ENCODE measurements at regions not wholly inside any gene's neighbourhood (a gene's known extent, or its start where the extent isn't known, plus 50 kb on each side); places are given as distances from the start of the nearest gene placed in this dataset.
"Not testable (repeated sequence)": the region's sequence is repeated elsewhere in the genome, so short reads cannot be mapped to it uniquely, and the experiment has no call there.

DNA sequence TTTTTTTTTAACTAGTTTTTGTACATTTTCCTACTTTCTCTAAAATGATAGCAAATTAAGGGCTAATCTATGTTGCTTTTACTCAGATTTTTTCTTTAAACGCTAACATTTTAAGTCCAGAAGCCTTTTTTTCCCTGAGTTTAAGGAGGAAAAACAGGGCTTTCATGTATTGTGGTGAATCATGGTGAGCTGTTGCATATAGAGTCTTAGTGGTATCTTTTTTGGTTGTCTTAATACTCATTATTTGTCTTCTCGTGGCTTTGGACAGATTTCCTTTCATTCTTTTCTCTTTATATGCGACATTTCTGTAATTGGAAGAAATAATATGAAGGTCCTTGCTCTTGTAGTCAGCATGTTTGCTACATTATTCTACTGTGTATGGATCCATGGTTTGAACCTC lies 1015.6 kb downstream of the PLA2G4A start:
- no peak overlapping the region for H2AFZ ChIP-seq (ENCODE audit: low read depth, low read length)
- no peaks in the 10 kb centered on the region for H4K20me1 ChIP-seq (ENCODE audit: insufficient read depth, low read length)
- no peak overlapping the region for H3K27ac ChIP-seq (ENCODE audit: low read length)
- no peaks in the 10 kb centered on the region for H3K79me2 ChIP-seq (ENCODE audit: low read length)
- H3K4me3 ChIP-seq (ENCODE audit: low read length), result no peak overlapping the region
- H3K4me1 ChIP-seq (ENCODE audit: low read length), result peaks cover 7% of the 10 kb centered on the region
- H3K36me3 ChIP-seq (replicated peaks; ENCODE audit: low read depth, low read length), result no peaks in the 10 kb centered on the region
- H3K9ac ChIP-seq (ENCODE audit: low read length), result no peak overlapping the region
- H3K27me3 ChIP-seq (ENCODE audit: low read depth, low read length), result no peaks in the 10 kb centered on the region
- H3K9me3 ChIP-seq (ENCODE audit: insufficient read depth, low read length), result peaks cover 9% of the 10 kb centered on the region; the same call in 1 of the 2 replicates
- TF ChIP-seq, protein P1, sequence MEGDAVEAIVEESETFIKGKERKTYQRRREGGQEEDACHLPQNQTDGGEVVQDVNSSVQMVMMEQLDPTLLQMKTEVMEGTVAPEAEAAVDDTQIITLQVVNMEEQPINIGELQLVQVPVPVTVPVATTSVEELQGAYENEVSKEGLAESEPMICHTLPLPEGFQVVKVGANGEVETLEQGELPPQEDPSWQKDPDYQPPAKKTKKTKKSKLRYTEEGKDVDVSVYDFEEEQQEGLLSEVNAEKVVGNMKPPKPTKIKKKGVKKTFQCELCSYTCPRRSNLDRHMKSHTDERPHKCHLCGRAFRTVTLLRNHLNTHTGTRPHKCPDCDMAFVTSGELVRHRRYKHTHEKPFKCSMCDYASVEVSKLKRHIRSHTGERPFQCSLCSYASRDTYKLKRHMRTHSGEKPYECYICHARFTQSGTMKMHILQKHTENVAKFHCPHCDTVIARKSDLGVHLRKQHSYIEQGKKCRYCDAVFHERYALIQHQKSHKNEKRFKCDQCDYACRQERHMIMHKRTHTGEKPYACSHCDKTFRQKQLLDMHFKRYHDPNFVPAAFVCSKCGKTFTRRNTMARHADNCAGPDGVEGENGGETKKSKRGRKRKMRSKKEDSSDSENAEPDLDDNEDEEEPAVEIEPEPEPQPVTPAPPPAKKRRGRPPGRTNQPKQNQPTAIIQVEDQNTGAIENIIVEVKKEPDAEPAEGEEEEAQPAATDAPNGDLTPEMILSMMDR (IDR thresholded peaks at IDR 0.05; ENCODE audit: low read depth, low read length), result no peak
- no peak for TF ChIP-seq EZH2phosphoT487 (IDR thresholded peaks at IDR 0.05; ENCODE audit: low read depth)
- no peak overlapping the region for H3K4me2 ChIP-seq (ENCODE audit: low read length)

GRCh38 chr1:187847531-187847930 lies 1018.8 kb downstream of the PLA2G4A start:
- Histone ChIP-seq H3K4me3 (ENCODE audit: low read length) (no peak overlapping the region), H3K9ac (ENCODE audit: low read length) (no peak overlapping the region), H3K27ac (ENCODE audit: low read length) (no peak overlapping the region), H3K79me2 (ENCODE audit: low read length) (no peaks in the 10 kb centered on the region), H4K20me1 (ENCODE audit: insufficient read depth, low read length) (no peaks in the 10 kb centered on the region), H3K9me3 (ENCODE audit: insufficient read depth, low read length) (peaks cover 5% of the 10 kb centered on the region; the same call in 1 of the 2 replicates), H2AFZ (ENCODE audit: low read depth, low read length) (no peak overlapping the region), H3K27me3 (ENCODE audit: low read depth, low read length) (no peaks in the 10 kb centered on the region), H3K4me1 (ENCODE audit: low read length) (peaks cover 7% of the 10 kb centered on the region), H3K36me3 (replicated peaks; ENCODE audit: low read depth, low read length) (no peaks in the 10 kb centered on the region), H3K4me2 (ENCODE audit: low read length) (no peak overlapping the region)
- TF ChIP-seq, protein P1 (IDR thresholded peaks at IDR 0.05; ENCODE audit: low read depth, low read length), result no peak
- TF ChIP-seq EZH2phosphoT487 (IDR thresholded peaks at IDR 0.05; ENCODE audit: low read depth), result no peak

DNA sequence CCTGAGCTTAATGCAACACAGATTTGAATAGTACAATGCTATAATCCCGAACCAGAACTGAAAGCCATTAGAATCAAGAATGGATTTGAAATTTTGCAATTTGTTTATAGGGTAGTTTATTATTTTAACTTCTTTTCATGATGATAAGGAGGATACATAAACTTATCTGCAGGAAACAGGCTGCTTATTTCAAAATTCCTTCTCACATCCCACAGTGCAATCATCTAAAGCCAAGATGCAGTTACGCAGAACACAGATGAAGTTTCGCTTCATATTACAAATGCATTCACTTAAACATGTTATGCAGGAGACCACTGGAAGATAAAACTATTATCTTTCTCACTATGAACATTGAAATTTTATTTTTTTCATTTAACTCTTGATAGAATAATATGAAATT lies 1019.6 kb downstream of the PLA2G4A start:
- no peak overlapping the region for H2AFZ ChIP-seq (ENCODE audit: low read depth, low read length)
- peaks cover 7% of the 10 kb centered on the region for H3K4me1 ChIP-seq (ENCODE audit: low read length)
- H3K4me2 ChIP-seq (ENCODE audit: low read length), result no peak overlapping the region
- H3K79me2 ChIP-seq (ENCODE audit: low read length), result no peaks in the 10 kb centered on the region
- no peak overlapping the region for H3K27ac ChIP-seq (ENCODE audit: low read length)
- H3K27me3 ChIP-seq (ENCODE audit: low read depth, low read length), result no peaks in the 10 kb centered on the region
- no peak for TF ChIP-seq EZH2phosphoT487 (IDR thresholded peaks at IDR 0.05; ENCODE audit: low read depth)
- TF ChIP-seq, protein P1 (IDR thresholded peaks at IDR 0.05; ENCODE audit: low read depth, low read length), result no peak
- no peak overlapping the region for H3K4me3 ChIP-seq (ENCODE audit: low read length)
- H3K9me3 ChIP-seq (ENCODE audit: insufficient read depth, low read length), result 0 out of 2 replicates have a peak, but pooled peaks cover 3% of the 10 kb centered on the region
- H3K36me3 ChIP-seq (replicated peaks; ENCODE audit: low read depth, low read length), result no peaks in the 10 kb centered on the region
- no peak overlapping the region for H3K9ac ChIP-seq (ENCODE audit: low read length)
- no peaks in the 10 kb centered on the region for H4K20me1 ChIP-seq (ENCODE audit: insufficient read depth, low read length)

- not testable (repeated sequence) for H3K27me3 ChIP-seq (ENCODE audit: low read depth, low read length); H3K4me3 ChIP-seq (ENCODE audit: low read length); H2AFZ ChIP-seq (ENCODE audit: low read depth, low read length); H3K27ac ChIP-seq (ENCODE audit: low read length); H3K4me2 ChIP-seq (ENCODE audit: low read length); H3K9me3 ChIP-seq (ENCODE audit: insufficient read depth, low read length); H3K4me1 ChIP-seq (ENCODE audit: low read length); H3K9ac ChIP-seq (ENCODE audit: low read length); H4K20me1 ChIP-seq (ENCODE audit: insufficient read depth, low read length); H3K36me3 ChIP-seq (replicated peaks; ENCODE audit: low read depth, low read length); H3K79me2 ChIP-seq (ENCODE audit: low read length)
These were observed 1021.4 kb downstream of the PLA2G4A start for GRCh38 chr1:187850146-187850545.

- Histone ChIP-seq H3K4me2 (ENCODE audit: low read length) (no peak overlapping the region), H3K36me3 (replicated peaks; ENCODE audit: low read depth, low read length) (no peaks in the 10 kb centered on the region)
- no peak for TF ChIP-seq EZH2phosphoT487 (IDR thresholded peaks at IDR 0.05; ENCODE audit: low read depth)
- TF ChIP-seq, protein P1 (IDR thresholded peaks at IDR 0.05; ENCODE audit: low read depth, low read length), result no peak
These were observed 1024.8 kb downstream of the PLA2G4A start for GRCh38 chr1:187853505-187853904.

More at GRCh38 chr1:187853505-187853904, 1024.8 kb downstream of the PLA2G4A start:
- Histone ChIP-seq H4K20me1 (ENCODE audit: insufficient read depth, low read length) (no peaks in the 10 kb centered on the region), H3K27ac (ENCODE audit: low read length) (no peak overlapping the region), H2AFZ (ENCODE audit: low read depth, low read length) (no peak overlapping the region), H3K4me1 (ENCODE audit: low read length) (peaks cover 2% of the 10 kb centered on the region; the same call in 1 of the 2 replicates), H3K9ac (ENCODE audit: low read length) (no peak overlapping the region), H3K9me3 (ENCODE audit: insufficient read depth, low read length) (no peaks in the 10 kb centered on the region), H3K79me2 (ENCODE audit: low read length) (no peaks in the 10 kb centered on the region), H3K27me3 (ENCODE audit: low read depth, low read length) (no peaks in the 10 kb centered on the region), H3K4me3 (ENCODE audit: low read length) (no peak overlapping the region)

Data from OCI-LY3 (cell line).